Activated B cell treated with CpG ODN at 0.5 μM for 24 hours (primary cell): ENCODE measurements at regions not wholly inside any gene's neighbourhood (a gene's known extent, or its start where the extent isn't known, plus 50 kb on each side); places are given as distances from the start of the nearest gene placed in this dataset.

Source experiments
- ATAC-seq: fragments of 200-7000 bp; cut with Tn5 transposase; one replicate; pipeline ENCODE4 v1.10.0; 2021; ENCODE audit warnings: low read depth, mild to moderate bottlenecking, moderate library complexity
- CTCF ChIA-PET: fragments of 350-600 bp; sonication (Branson Sonifier 250); formaldehyde crosslinking; loops from one replicate; lab custom pipeline; 2021; ENCODE audit warnings: antibody characterized with exemption; lab: Charles Lee
- POLR2A ChIA-PET: fragments of 350-600 bp; sonication (Branson Sonifier 250); formaldehyde crosslinking; loops from one replicate; lab custom pipeline; 2021; ENCODE audit warnings: antibody characterized with exemption; lab: Charles Lee
- DNase-seq: peaks from one replicate; pipeline ENCODE4 v3.0.0; 2022
- H3K27ac Mint-ChIP-seq: one replicate; pipeline ENCODE4 v1.8.0; 2020; ENCODE audit warnings: mixed read lengths
- H3K27me3 Mint-ChIP-seq: one replicate; pipeline ENCODE4 v1.8.0; 2021; ENCODE audit warnings: mixed read lengths
- H3K36me3 Mint-ChIP-seq: one replicate; pipeline ENCODE4 v1.8.0; 2021; ENCODE audit warnings: low read depth, mixed read lengths
- H3K4me1 Mint-ChIP-seq: one replicate; pipeline ENCODE4 v1.8.0; 2021; ENCODE audit warnings: mixed read lengths
- H3K4me3 Mint-ChIP-seq: one replicate; pipeline ENCODE4 v1.8.0; 2020; ENCODE audit warnings: mild to moderate bottlenecking, mixed read lengths
- H3K9me3 Mint-ChIP-seq: one replicate; pipeline ENCODE4 v1.8.0; 2020; ENCODE audit warnings: mixed read lengths
- CTCF ChIP-seq: fragments of 200-600 bp; IDR thresholded peaks from one replicate; pipeline ENCODE4 v1.8.0; 2022; ENCODE audit warnings: antibody characterized with exemption, mild to moderate bottlenecking
- intact Hi-C: fragments of 100-400 bp; cut with micrococcal nuclease; formaldehyde crosslinking; loops from one replicate; pipeline ENCODE4 v1.15.1; 2024

GRCh38 chr21:24367936-24368335 is 1239.3 kb downstream of the MRPL39 start:
- intact Hi-C loops = no loop called here
- ATAC-seq (no peak), DNase-seq (no peak)
- H3K27me3 Mint-ChIP-seq = no peaks in the 10 kb centered on the region
- H3K9me3 Mint-ChIP-seq = no peaks in the 10 kb centered on the region
- POLR2A ChIA-PET = no interaction called here
- no peak for TF ChIP-seq CTCF
- no peaks in the 10 kb centered on the region for H3K4me1 Mint-ChIP-seq
- no peak overlapping the region for H3K4me3 Mint-ChIP-seq
- H3K27ac Mint-ChIP-seq = no peak overlapping the region
- no peaks in the 10 kb centered on the region for H3K36me3 Mint-ChIP-seq
- CTCF ChIA-PET = no interaction called here

DNA sequence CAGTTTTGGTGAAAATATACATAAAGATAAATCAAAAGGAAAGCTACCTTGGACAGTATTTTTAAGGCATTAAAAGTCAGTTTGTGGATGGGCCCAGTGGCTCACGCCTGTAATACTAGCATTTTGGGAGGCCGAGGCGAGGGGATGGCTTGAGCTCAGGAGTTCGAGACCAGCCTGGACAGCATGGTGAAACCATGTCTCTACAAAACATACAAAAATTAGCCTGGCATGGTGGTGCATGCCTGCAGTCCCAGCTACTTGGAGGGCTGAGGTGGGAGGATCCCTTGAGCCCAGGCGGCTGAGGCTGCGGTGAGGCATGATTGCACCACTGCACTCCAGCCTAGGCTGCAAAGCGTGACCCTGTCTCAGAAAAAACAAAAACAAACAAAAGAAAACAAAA is 1253.8 kb downstream of the MRPL39 start:
- Mint-ChIP-seq H3K9me3 (no peaks in the 10 kb centered on the region), H3K27ac (no peak overlapping the region), H3K36me3 (no peaks in the 10 kb centered on the region), H3K27me3 (no peaks in the 10 kb centered on the region), H3K4me3 (no peak overlapping the region), H3K4me1 (no peaks in the 10 kb centered on the region)
- POLR2A ChIA-PET = no interaction called here
- intact Hi-C loops = no loop called here
- ATAC-seq (no peak), DNase-seq (no peak)
- CTCF ChIA-PET = no interaction called here
- TF ChIP-seq CTCF = no peak

- no peak for TF ChIP-seq CTCF
- H3K4me3 Mint-ChIP-seq = no peak overlapping the region
- POLR2A ChIA-PET = no interaction called here
- peaks cover 8% of the 10 kb centered on the region for H3K4me1 Mint-ChIP-seq
- H3K36me3 Mint-ChIP-seq = no peaks in the 10 kb centered on the region
- intact Hi-C loops = no loop called here
- CTCF ChIA-PET = no interaction called here
- peaks cover 4% of the 10 kb centered on the region for H3K9me3 Mint-ChIP-seq
- ATAC-seq = no peak
- no peak overlapping the region for H3K27ac Mint-ChIP-seq
- no peak for DNase-seq
- no peaks in the 10 kb centered on the region for H3K27me3 Mint-ChIP-seq
Measured at GRCh38 chr21:24339406-24339805, 1267.9 kb downstream of the MRPL39 start.

GRCh38 chr21:24336491-24336890 is 1270.8 kb downstream of the MRPL39 start:
- no peak for TF ChIP-seq CTCF
- no peak for ATAC-seq
- POLR2A ChIA-PET = no interaction called here
- DNase-seq = no peak
- Mint-ChIP-seq H3K9me3 (peaks cover 4% of the 10 kb centered on the region), H3K4me1 (peaks cover 8% of the 10 kb centered on the region), H3K27ac (no peak overlapping the region), H3K36me3 (no peaks in the 10 kb centered on the region), H3K4me3 (no peak overlapping the region), H3K27me3 (no peaks in the 10 kb centered on the region)
- CTCF ChIA-PET = no interaction called here
- intact Hi-C loops = no loop called here

DNA sequence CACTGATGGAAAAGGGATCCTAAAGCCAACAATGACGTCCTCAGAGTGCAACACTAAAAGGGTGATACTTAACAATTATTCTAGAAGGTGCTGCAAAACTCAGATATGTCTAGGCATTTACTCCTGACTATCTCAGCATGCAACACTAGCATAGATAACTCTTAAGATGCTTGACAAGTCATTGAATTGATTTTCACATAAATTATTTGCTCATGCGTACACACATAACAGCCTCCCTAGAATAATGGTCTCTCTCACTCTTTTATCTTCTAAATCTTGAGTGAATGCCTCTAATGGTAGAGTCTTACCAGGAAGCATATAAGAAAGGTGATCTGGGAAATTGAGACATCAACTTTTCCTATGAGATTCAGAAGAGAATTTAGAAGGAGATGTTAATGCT is 1283.7 kb downstream of the MRPL39 start:
- intact Hi-C loops = no loop called here
- Mint-ChIP-seq H3K4me1 (no peaks in the 10 kb centered on the region), H3K9me3 (no peaks in the 10 kb centered on the region), H3K27me3 (no peaks in the 10 kb centered on the region), H3K27ac (no peak overlapping the region), H3K4me3 (no peak overlapping the region), H3K36me3 (no peaks in the 10 kb centered on the region)
- no peak for TF ChIP-seq CTCF
- DNase-seq (no peak), ATAC-seq (no peak)
- ChIA-PET CTCF (no interaction called here), POLR2A (no interaction called here)
